SK-MEL-5 (cell line): ENCODE measurements at regions not wholly inside any gene's neighbourhood (a gene's known extent, or its start where the extent isn't known, plus 50 kb on each side); places are given as distances from the start of the nearest gene placed in this dataset.

Experiments used
- DNase-seq: peaks from one replicate; pipeline ENCODE4 v3.0.0-alpha.2; 2016; ENCODE audit warnings: low read depth, low spot score
- in situ Hi-C: cut with HindIII; loops from 2 replicates; pipeline ENCODE4 v1.10.0; 2016; ENCODE audit warnings: low sequenced_read_pairs, high pct_unique_total_duplicates, low pct_unique_long_range_greater_than_20kb

DNA sequence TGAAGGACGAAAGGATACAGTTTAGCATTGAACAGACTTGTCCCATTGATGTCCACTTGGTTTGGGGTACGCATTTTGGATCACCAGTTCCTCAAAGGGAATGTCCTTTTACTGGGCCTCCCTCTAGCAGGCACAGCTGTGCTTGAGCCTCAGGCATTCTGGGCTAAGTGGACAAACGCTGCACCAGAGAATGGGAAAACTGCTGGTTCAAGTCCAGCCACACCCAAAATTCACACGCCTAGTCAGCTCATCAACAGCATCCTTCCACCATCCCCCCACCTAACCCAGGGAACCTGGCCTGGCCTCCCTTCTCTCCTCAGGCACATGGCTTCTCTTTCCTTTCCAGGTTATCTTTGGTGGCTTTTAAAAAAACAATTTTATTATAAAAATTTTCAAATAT is 59.1 kb upstream of the ALDH1A3 start:
- in situ Hi-C loops = no loop called here
- no peak for DNase-seq

DNA sequence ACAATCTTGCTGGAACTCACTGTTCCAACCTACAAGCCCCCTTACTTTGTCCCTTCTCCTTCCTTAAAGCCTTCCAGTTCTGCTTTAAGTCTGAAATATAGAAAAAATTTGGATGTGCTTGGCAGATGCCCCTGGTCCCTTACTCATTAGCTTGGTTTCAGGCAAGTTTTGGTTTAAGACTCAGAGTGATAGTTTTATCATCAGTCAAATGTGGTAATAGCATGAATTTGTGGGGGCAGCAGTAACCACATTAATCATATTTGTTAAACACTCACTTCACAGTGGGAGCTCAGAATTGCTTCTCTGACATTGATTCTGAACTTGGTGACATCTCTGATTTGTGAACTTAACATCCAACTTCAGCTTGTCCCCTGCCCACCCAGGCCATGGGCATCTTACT is 58.3 kb upstream of the ALDH1A3 start:
- DNase-seq = no peak
- in situ Hi-C loops = no loop called here

- DNase-seq = no peak
- in situ Hi-C loops = no loop called here
Measured at GRCh38 chr15:100824211-100824610, 55.4 kb upstream of the ALDH1A3 start.

- no peak for DNase-seq
Measured at GRCh38 chr15:100829457-100829856, 50.2 kb upstream of the ALDH1A3 start.

More at GRCh38 chr15:100829457-100829856, 50.2 kb upstream of the ALDH1A3 start:
- in situ Hi-C loops = no loop called here
